Activated T-cell treated with anti-CD3 and anti-CD28 coated beads for 48 hours (primary cell): ENCODE measurements at regions not wholly inside any gene's neighbourhood (a gene's known extent, or its start where the extent isn't known, plus 50 kb on each side); places are given as distances from the start of the nearest gene placed in this dataset.

ENCODE experiments used
- DNase-seq: peaks from one replicate; pipeline ENCODE4 v3.0.0-alpha.2; 2020; ENCODE audit warnings: low read depth

- DNase-seq = no peak
Observed at GRCh38 chr20:10990625-10991382, 317.0 kb upstream of the JAG1 start.

- DNase-seq = no peak
Observed at GRCh38 chr20:10992731-10993130, 318.9 kb upstream of the JAG1 start.

- DNase-seq = no peak
Observed at GRCh38 chr20:10994991-10995700, 321.3 kb upstream of the JAG1 start.

GRCh38 chr20:10998476-10998875, 324.7 kb upstream of the JAG1 start:
- DNase-seq = no peak

GRCh38 chr20:11000416-11000815, 326.6 kb upstream of the JAG1 start:
- no peak for DNase-seq

- no peak for DNase-seq
Observed at GRCh38 chr20:11001302-11001701, 327.5 kb upstream of the JAG1 start.

GRCh38 chr20:11001764-11002540, 328.2 kb upstream of the JAG1 start:
- no peak for DNase-seq

GRCh38 chr20:11003341-11003740, 329.5 kb upstream of the JAG1 start:
- DNase-seq = no peak

GRCh38 chr20:11008444-11009033, 334.7 kb upstream of the JAG1 start:
- no peak for DNase-seq

- DNase-seq = no peak
Observed at GRCh38 chr20:11011653-11012052, 337.9 kb upstream of the JAG1 start.

GRCh38 chr20:11012975-11013374, 339.2 kb upstream of the JAG1 start:
- no peak for DNase-seq

- no peak for DNase-seq
Observed at GRCh38 chr20:11013801-11014200, 340.0 kb upstream of the JAG1 start.

- DNase-seq = no peak
Observed at GRCh38 chr20:11015440-11015839, 341.6 kb upstream of the JAG1 start.

- no peak for DNase-seq
Observed at GRCh38 chr20:11017446-11017845, 343.6 kb upstream of the JAG1 start.

- DNase-seq = no peak
Observed at GRCh38 chr20:11018668-11019170, 344.9 kb upstream of the JAG1 start.

GRCh38 chr20:11020712-11021111, 346.9 kb upstream of the JAG1 start:
- no peak for DNase-seq

- DNase-seq = no peak
Observed at GRCh38 chr20:11027224-11027623, 353.4 kb upstream of the JAG1 start.

- no peak for DNase-seq
Observed at GRCh38 chr20:11030351-11030750, 356.6 kb upstream of the JAG1 start.

GRCh38 chr20:11031300-11031699, 357.5 kb upstream of the JAG1 start:
- no peak for DNase-seq

GRCh38 chr20:11032611-11033010, 358.8 kb upstream of the JAG1 start:
- no peak for DNase-seq

GRCh38 chr20:11034025-11034424, 360.2 kb upstream of the JAG1 start:
- DNase-seq = no peak

GRCh38 chr20:11035211-11035610, 361.4 kb upstream of the JAG1 start:
- no peak for DNase-seq
